Vagina (tissue), 2 donors: ENCODE measurements at regions not wholly inside any gene's neighbourhood (a gene's known extent, or its start where the extent isn't known, plus 50 kb on each side); places are given as distances from the start of the nearest gene placed in this dataset.

ENCODE experiments used
- DNase-seq, 2 donors: peaks; one replicate each; pipeline ENCODE4 v3.0.0-alpha.2; 2017; ENCODE audit errors: extremely low spot score in 2 of 2
- H3K27ac ChIP-seq: fragments of 200-600 bp; sonication (generic); one replicate; pipeline ENCODE4 v1.5.1; 2019
- H3K27me3 ChIP-seq: fragments of 200-600 bp; sonication (generic); one replicate; pipeline ENCODE4 v1.5.1; 2019
- H3K36me3 ChIP-seq, 2 donors: fragments of 200-600 bp; sonication (generic); one replicate each; pipeline ENCODE4 v1.5.1; 2017 to 2019
- H3K4me1 ChIP-seq: fragments of 200-600 bp; sonication (generic); one replicate; pipeline ENCODE4 v1.5.1; 2019
- H3K4me3 ChIP-seq, 2 donors: fragments of 200-600 bp; sonication (generic); 1 replicate in 1 of 2; 2 replicates in 1 of 2; pipeline ENCODE4 v1.5.1; 2016 to 2019
- H3K9me3 ChIP-seq: fragments of 200-600 bp; sonication (generic); one replicate; pipeline ENCODE4 v1.5.1; 2019
- CTCF ChIP-seq, 3 experiments: fragments of 450-650 bp in 2 of 3; fragments of 200-600 bp in 1 of 3; sonication (generic) in 1 of 3; IDR thresholded peaks; one replicate each; pipeline ENCODE4 v1.5.1; 2017 to 2019; ENCODE audit warnings: antibody characterized with exemption in 3 of 3, mild to moderate bottlenecking in 2 of 3, moderate library complexity in 2 of 3
- POLR2A ChIP-seq, 2 donors: fragments of 450-650 bp; IDR thresholded peaks; one replicate each; pipeline ENCODE4 v1.6.1; 2017; ENCODE audit warnings: antibody characterized with exemption in 2 of 2, mild to moderate bottlenecking in 2 of 2, moderate library complexity in 2 of 2
- POLR2AphosphoS5 ChIP-seq, 2 donors: sonication (generic); formaldehyde crosslinking; IDR thresholded peaks; one replicate each; pipeline ENCODE4 v1.9.0; 2017; ENCODE audit warnings: antibody characterized with exemption in 2 of 2, mild to moderate bottlenecking in 2 of 2, low read depth in 1 of 2; ENCODE audit not compliant: insufficient read depth in 1 of 2
- intact Hi-C: fragments of 100-400 bp; cut with DNase I; formaldehyde crosslinking; loops from one replicate; pipeline ENCODE4 v1.15.1; 2023

GRCh38 chr6:113732384-113732966, 124.7 kb upstream of the MARCKS start:
- DNase-seq, result no peak
- intact Hi-C loops, result no loop called here
- H3K27ac ChIP-seq, result no peak overlapping the region
- H3K4me1 ChIP-seq, result peaks cover 11% of the 10 kb centered on the region
- H3K9me3 ChIP-seq, result no peaks in the 10 kb centered on the region
- no peaks in the 10 kb centered on the region for H3K36me3 ChIP-seq
- no peaks in the 10 kb centered on the region for H3K27me3 ChIP-seq
- TF ChIP-seq POLR2AphosphoS5 (IDR thresholded peaks at IDR 0.05; ENCODE audit: insufficient read depth in 1 of 2, low read depth in 1 of 2) (no peak), CTCF (IDR thresholded peaks at IDR 0.05) (no peak), POLR2A (IDR thresholded peaks at IDR 0.05) (no peak)
- H3K4me3 ChIP-seq, result no peak overlapping the region

- TF ChIP-seq CTCF (IDR thresholded peaks at IDR 0.05) (no peak), POLR2A (IDR thresholded peaks at IDR 0.05) (no peak)
- H3K4me3 ChIP-seq, result no peak overlapping the region
- H3K27me3 ChIP-seq, result no peaks in the 10 kb centered on the region
- H3K4me1 ChIP-seq, result peaks cover 11% of the 10 kb centered on the region
- intact Hi-C loops, result loop anchor here (1.0 kb wide), 1 partner anchor 9 kb away; no protein-coding TSS in a partner anchor
- H3K36me3 ChIP-seq, result no peaks in the 10 kb centered on the region
- no peak overlapping the region for H3K27ac ChIP-seq
- no peaks in the 10 kb centered on the region for H3K9me3 ChIP-seq
- no peak for DNase-seq
Observed at GRCh38 chr6:113733381-113733780, 123.8 kb upstream of the MARCKS start.

GRCh38 chr6:113734982-113735381, 122.2 kb upstream of the MARCKS start:
- TF ChIP-seq CTCF (IDR thresholded peaks at IDR 0.05) (no peak), POLR2A (IDR thresholded peaks at IDR 0.05) (no peak), POLR2AphosphoS5 (IDR thresholded peaks at IDR 0.05; ENCODE audit: insufficient read depth in 1 of 2, low read depth in 1 of 2) (no peak)
- intact Hi-C loops, result no loop called here
- no peaks in the 10 kb centered on the region for H3K9me3 ChIP-seq
- no peak overlapping the region for H3K4me3 ChIP-seq
- no peak for DNase-seq
- H3K27me3 ChIP-seq, result no peaks in the 10 kb centered on the region
- no peaks in the 10 kb centered on the region for H3K36me3 ChIP-seq
- peaks cover 11% of the 10 kb centered on the region for H3K4me1 ChIP-seq
- no peak overlapping the region for H3K27ac ChIP-seq

GRCh38 chr6:113735491-113735890, 121.7 kb upstream of the MARCKS start:
- Histone ChIP-seq H3K4me1 (peaks cover 11% of the 10 kb centered on the region), H3K27me3 (no peaks in the 10 kb centered on the region), H3K4me3 (no peak overlapping the region), H3K27ac (no peak overlapping the region), H3K9me3 (no peaks in the 10 kb centered on the region), H3K36me3 (no peaks in the 10 kb centered on the region)
- intact Hi-C loops, result no loop called here
- DNase-seq, result no peak
- no peak for TF ChIP-seq POLR2AphosphoS5 (IDR thresholded peaks at IDR 0.05; ENCODE audit: insufficient read depth in 1 of 2, low read depth in 1 of 2)
- TF ChIP-seq POLR2A (IDR thresholded peaks at IDR 0.05), result no peak
- no peak for TF ChIP-seq CTCF (IDR thresholded peaks at IDR 0.05)

- Histone ChIP-seq H3K27me3 (no peaks in the 10 kb centered on the region), H3K36me3 (no peaks in the 10 kb centered on the region), H3K4me3 (no peak overlapping the region), H3K27ac (no peak overlapping the region), H3K4me1 (peaks cover 10% of the 10 kb centered on the region), H3K9me3 (no peaks in the 10 kb centered on the region)
- DNase-seq, result no peak
- intact Hi-C loops, result no loop called here
- TF ChIP-seq CTCF (IDR thresholded peaks at IDR 0.05) (no peak), POLR2A (IDR thresholded peaks at IDR 0.05) (no peak), POLR2AphosphoS5 (IDR thresholded peaks at IDR 0.05; ENCODE audit: insufficient read depth in 1 of 2, low read depth in 1 of 2) (no peak)
Observed at GRCh38 chr6:113736978-113737377, 120.2 kb upstream of the MARCKS start.
